ENCODE measurements at regions not wholly inside any gene's neighbourhood (a gene's known extent, or its start where the extent isn't known, plus 50 kb on each side); places are given as distances from the start of the nearest gene placed in this dataset.

DNA sequence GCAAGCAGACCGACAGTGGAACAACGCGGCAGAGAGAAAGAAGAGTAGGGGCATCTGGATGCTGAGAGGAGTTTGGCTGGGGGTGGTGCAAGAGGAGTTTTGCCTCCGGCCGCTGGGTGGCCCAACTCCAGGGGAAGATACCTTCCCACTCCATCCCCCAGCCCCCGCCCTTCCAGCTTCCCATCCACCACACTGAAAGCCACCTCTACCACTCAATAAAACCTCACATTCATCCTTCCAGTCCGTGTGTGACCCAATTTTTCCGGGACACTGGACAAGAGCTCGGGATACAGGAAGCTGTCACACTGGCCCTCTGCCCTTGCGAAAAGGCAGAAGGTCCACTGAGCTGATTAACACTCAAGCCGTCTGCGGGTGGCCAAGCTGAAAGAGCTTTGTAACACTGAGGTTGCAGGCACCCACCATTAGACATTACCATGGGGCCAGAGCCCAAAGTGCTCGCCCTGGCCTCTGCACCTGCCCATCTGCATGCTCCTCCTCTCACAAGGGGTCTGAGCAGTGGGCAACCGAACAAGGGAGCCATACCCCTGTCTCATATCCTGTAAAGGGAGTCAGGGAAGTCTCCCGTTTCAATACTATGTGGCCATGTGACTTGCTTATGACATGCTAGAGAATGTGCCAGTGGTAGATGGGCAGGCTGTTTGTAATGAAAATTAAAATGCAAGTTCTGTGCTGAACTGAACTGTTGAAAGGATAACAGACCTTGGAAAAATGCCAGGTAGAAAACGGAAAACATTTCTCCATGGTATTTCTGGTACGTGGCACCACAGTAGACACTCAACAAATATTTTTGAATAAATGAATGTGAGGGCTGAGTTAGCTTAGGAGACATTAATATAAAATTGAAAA lies 205.1 kb upstream of the STARD13 start:
- Histone ChIP-seq H4K20me1 (ENCODE audit: insufficient read depth, low read length) (no peaks in the 10 kb centered on the region), H3K4me2 (ENCODE audit: low read depth, low read length) (no peak overlapping the region), H2BK120ac (ENCODE audit: low read depth, low read length) (peak overlapping the region; percentile 52), H2AK5ac (ENCODE audit: low read depth, low read length) (peak overlapping the region; percentile 70), H2BK5ac (ENCODE audit: low read depth, low read length, poor library complexity, severe bottlenecking) (no peak overlapping the region), H3K9ac (ENCODE audit: low read depth, low read length) (no peak overlapping the region), H4K91ac (ENCODE audit: insufficient read depth, low read depth, low read length) (0 out of 2 replicates have a peak overlapping the region, but pooled peaks have one; percentile 51), H2AK9ac (replicated peaks; ENCODE audit: low read depth, low read length, poor library complexity) (no peak overlapping the region), H3K79me1 (ENCODE audit: low read depth in 1 of 2, low read length in 2 of 2) (peaks cover 0 to 12% of the 10 kb centered on the region in 2 experiments; a peak in 1 of 4 replicates), H3K18ac (ENCODE audit: low read depth, low read length) (no peak overlapping the region; the same call in 1 of the 2 replicates), H3K27me3 (ENCODE audit: control insufficient read depth, insufficient read depth, low read length) (no peaks in the 10 kb centered on the region), H3K4ac (ENCODE audit: low read depth, low read length) (peak overlapping the region; percentile 76; the same call in 1 of the 2 replicates), H4K5ac (ENCODE audit: low read depth, low read length) (no peak overlapping the region), H2BK20ac (ENCODE audit: low read depth, low read length) (peak overlapping the region; percentile 67), H3K36me3 (ENCODE audit: control insufficient read depth, insufficient read depth, low read length) (no peaks in the 10 kb centered on the region), H3K9me3 (ENCODE audit: control insufficient read depth, insufficient read depth, low read length) (no peaks in the 10 kb centered on the region), H3K4me1 (ENCODE audit: control insufficient read depth, insufficient read depth, low read length) (peaks cover 8% of the 10 kb centered on the region), H3K27ac (ENCODE audit: insufficient read depth, low read length) (no peak overlapping the region), H4K8ac (ENCODE audit: low read depth in 2 of 2, low read length in 2 of 2) (no peak overlapping the region), H3K9me1 (ENCODE audit: insufficient read depth, low read length) (peaks cover 12% of the 10 kb centered on the region), H3K4me3 (ENCODE audit: insufficient read depth, low read depth, low read length) (no peak overlapping the region), H3K23ac (ENCODE audit: low read depth, low read length) (no peak overlapping the region), H3K14ac (replicated peaks; ENCODE audit: low read depth, low read length) (0 out of 2 replicates have a peak overlapping the region, but pooled peaks have one; percentile 28), H3K56ac (ENCODE audit: extremely low read depth, insufficient read depth, low read length) (no peak overlapping the region), H2AFZ (replicated peaks; ENCODE audit: low read length, poor library complexity) (no peak overlapping the region), H2BK15ac (ENCODE audit: low read depth, low read length) (peak overlapping the region; percentile 24; the same call in 1 of the 3 replicates)
- ATAC-seq (ENCODE audit: low read depth): no peak
- intact Hi-C loops (cut with micrococcal nuclease) (no loop called here), dilution Hi-C loops (cut with HindIII; ENCODE audit: low sequenced_read_pairs, unreplicated experiment) (no loop called here), in situ Hi-C loops (cut with MboI; ENCODE audit: low sequenced_read_pairs) (no loop called here)
- no TSS peak for BruUV-seq (replicated peaks)
- DNase-seq: no peak
- TF ChIP-seq CHD1 (IDR thresholded peaks at IDR 0.05; ENCODE audit: low read depth, low read length): no peak
- TF ChIP-seq BHLHE40 (IDR thresholded peaks at IDR 0.05; ENCODE audit: low read depth, low read length): no peak
- TF ChIP-seq, protein P1, sequence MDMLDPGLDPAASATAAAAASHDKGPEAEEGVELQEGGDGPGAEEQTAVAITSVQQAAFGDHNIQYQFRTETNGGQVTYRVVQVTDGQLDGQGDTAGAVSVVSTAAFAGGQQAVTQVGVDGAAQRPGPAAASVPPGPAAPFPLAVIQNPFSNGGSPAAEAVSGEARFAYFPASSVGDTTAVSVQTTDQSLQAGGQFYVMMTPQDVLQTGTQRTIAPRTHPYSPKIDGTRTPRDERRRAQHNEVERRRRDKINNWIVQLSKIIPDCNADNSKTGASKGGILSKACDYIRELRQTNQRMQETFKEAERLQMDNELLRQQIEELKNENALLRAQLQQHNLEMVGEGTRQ (IDR thresholded peaks at IDR 0.05; ENCODE audit: low read depth, low read length): no peak
- no peak for TF ChIP-seq CEBPB (IDR thresholded peaks at IDR 0.05; ENCODE audit: low read depth, low read length)
- no peak for TF ChIP-seq RAD21 (IDR thresholded peaks at IDR 0.05; ENCODE audit: low read length)
- TF ChIP-seq FOS (IDR thresholded peaks at IDR 0.05; ENCODE audit: low read depth, low read length): no peak
- TF ChIP-seq SMC3 (IDR thresholded peaks at IDR 0.05; ENCODE audit: low read depth, low read length): no peak
- TF ChIP-seq, protein P2, sequence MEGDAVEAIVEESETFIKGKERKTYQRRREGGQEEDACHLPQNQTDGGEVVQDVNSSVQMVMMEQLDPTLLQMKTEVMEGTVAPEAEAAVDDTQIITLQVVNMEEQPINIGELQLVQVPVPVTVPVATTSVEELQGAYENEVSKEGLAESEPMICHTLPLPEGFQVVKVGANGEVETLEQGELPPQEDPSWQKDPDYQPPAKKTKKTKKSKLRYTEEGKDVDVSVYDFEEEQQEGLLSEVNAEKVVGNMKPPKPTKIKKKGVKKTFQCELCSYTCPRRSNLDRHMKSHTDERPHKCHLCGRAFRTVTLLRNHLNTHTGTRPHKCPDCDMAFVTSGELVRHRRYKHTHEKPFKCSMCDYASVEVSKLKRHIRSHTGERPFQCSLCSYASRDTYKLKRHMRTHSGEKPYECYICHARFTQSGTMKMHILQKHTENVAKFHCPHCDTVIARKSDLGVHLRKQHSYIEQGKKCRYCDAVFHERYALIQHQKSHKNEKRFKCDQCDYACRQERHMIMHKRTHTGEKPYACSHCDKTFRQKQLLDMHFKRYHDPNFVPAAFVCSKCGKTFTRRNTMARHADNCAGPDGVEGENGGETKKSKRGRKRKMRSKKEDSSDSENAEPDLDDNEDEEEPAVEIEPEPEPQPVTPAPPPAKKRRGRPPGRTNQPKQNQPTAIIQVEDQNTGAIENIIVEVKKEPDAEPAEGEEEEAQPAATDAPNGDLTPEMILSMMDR (conservative IDR thresholded peaks at IDR 0.05; ENCODE audit: low read depth, low read length): no peak
- TF ChIP-seq NFE2L2 (IDR thresholded peaks at IDR 0.05; ENCODE audit: low read depth, low read length): no peak
- no peak for TF ChIP-seq MAFK (IDR thresholded peaks at IDR 0.05; ENCODE audit: low read depth, low read length)
- POLR2A ChIA-PET (ENCODE audit: unreplicated experiment): no interaction called here
- 92% methylated on average over 4 of the region's 17 CpGs; no CpG with 5 or more reads in 1 of the 2 experiments for WGBS, 2 experiments (ENCODE audit: extremely low coverage in 2 of 2, insufficient read length in 1 of 2)
- CTCF ChIA-PET: no interaction called here

Data from IMR-90 (cell line).